A673 (cell line): ENCODE measurements at regions not wholly inside any gene's neighbourhood (a gene's known extent, or its start where the extent isn't known, plus 50 kb on each side); places are given as distances from the start of the nearest gene placed in this dataset.

Experiments used
- EZH2 ChIP-seq: fragments of 200-600 bp; sonication (generic); IDR thresholded peaks from 2 replicates; pipeline ENCODE4 v1.6.1; 2017; ENCODE audit warnings: borderline replicate concordance, low read depth, mild to moderate bottlenecking, mixed read lengths, antibody characterized with exemption, low read length; ENCODE audit not compliant: poor library complexity, severe bottlenecking
- TF ChIP-seq, protein P1 (sequence below): fragments of 300-800, 200-600 bp; sonication (generic); conservative IDR thresholded peaks from 2 replicates; pipeline ENCODE4 v1.5.1; 2017; ENCODE audit warnings: low read depth, mild to moderate bottlenecking, antibody characterized with exemption, low read length, moderate library complexity, mixed read lengths

DNA sequence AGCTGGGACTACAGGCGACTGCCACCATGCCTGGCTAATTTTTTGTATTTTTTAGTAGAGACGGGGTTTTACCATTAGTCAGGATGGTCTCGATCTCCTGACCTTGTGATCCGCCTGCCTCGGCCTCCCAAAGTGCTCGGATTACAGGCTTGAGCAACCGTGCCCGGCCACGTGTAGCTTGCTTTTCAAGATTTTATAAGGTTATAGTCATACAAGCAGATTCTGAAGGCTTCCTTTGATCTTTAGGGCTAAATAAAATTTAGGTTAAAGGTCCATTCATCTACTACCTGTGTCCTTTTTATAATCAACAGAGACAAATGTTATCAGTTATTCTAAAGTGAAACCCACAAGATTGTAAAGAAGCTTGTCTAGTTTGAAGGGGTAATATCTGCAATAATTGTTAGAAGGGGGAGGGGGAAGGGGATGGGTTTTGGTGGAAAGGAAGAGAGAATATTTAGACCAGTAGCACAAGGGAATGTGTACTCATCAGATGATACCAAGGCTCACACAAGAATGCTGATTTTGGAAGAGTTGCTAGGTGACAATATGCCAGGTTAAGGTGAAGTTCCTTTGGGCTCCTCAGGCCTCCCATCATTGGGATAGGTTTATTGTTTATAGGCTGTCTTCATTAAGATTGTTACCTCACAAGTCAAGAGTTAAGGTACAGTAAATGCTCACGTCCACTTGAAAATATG lies 284.7 kb downstream of the ALDH8A1 start:
- TF ChIP-seq, protein P1, sequence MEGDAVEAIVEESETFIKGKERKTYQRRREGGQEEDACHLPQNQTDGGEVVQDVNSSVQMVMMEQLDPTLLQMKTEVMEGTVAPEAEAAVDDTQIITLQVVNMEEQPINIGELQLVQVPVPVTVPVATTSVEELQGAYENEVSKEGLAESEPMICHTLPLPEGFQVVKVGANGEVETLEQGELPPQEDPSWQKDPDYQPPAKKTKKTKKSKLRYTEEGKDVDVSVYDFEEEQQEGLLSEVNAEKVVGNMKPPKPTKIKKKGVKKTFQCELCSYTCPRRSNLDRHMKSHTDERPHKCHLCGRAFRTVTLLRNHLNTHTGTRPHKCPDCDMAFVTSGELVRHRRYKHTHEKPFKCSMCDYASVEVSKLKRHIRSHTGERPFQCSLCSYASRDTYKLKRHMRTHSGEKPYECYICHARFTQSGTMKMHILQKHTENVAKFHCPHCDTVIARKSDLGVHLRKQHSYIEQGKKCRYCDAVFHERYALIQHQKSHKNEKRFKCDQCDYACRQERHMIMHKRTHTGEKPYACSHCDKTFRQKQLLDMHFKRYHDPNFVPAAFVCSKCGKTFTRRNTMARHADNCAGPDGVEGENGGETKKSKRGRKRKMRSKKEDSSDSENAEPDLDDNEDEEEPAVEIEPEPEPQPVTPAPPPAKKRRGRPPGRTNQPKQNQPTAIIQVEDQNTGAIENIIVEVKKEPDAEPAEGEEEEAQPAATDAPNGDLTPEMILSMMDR: no peak
- no peak for TF ChIP-seq EZH2
